ENCODE measurements at regions not wholly inside any gene's neighbourhood (a gene's known extent, or its start where the extent isn't known, plus 50 kb on each side); places are given as distances from the start of the nearest gene placed in this dataset.

DNA sequence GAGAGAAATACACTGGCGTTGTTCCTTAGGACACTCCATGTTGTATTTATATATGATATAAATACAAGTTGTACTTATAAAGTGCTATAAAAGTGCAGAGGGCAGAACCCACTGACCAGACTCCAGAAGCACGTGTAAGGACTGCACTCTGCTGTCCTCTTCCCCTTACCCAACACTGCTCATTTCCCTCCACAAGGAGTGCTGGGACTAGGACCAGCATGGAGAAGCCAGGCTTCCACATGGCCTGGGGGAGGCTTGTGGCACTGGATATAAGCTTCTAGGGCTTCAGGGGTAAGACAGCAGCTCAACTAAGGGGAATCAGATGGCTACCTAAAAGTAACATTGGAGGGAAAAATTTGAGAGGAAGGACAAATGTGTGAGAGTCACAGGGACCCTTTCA is 556.9 kb downstream of the IGSF11 start:
- no peak for DNase-seq (ENCODE audit: low spot score)
- H3K23ac ChIP-seq (ENCODE audit: low read depth, low read length, poor library complexity), result no peak overlapping the region
- no peak overlapping the region for H2AFZ ChIP-seq (ENCODE audit: low read length)
- no peak overlapping the region for H3K9ac ChIP-seq (ENCODE audit: low read depth, low read length, poor library complexity)
- no peaks in the 10 kb centered on the region for H3K79me1 ChIP-seq (ENCODE audit: low read depth, low read length)
- no peak overlapping the region for H3K4me2 ChIP-seq (ENCODE audit: insufficient read depth, low read length, poor library complexity, severe bottlenecking)
- H4K8ac ChIP-seq (ENCODE audit: low read depth, low read length), result no peak overlapping the region
- no peak overlapping the region for H3K18ac ChIP-seq (ENCODE audit: low read length)
- H3K4me3 ChIP-seq (ENCODE audit: low read length in 2 of 2), result no peak overlapping the region
- H4K91ac ChIP-seq (ENCODE audit: low read depth, low read length, poor library complexity), result no peak overlapping the region
- peaks cover 0 to 3% of the 10 kb centered on the region in 2 donors for H3K4me1 ChIP-seq (ENCODE audit: control insufficient read depth in 2 of 2, insufficient read depth in 1 of 2, low read depth in 1 of 2, low read length in 2 of 2)
- H3K27ac ChIP-seq (replicated peaks; ENCODE audit: low read length), result no peak overlapping the region
- no peak overlapping the region for H2AK5ac ChIP-seq (ENCODE audit: low read depth, low read length)
- H3K36me3 ChIP-seq (replicated peaks in 1 of 2; ENCODE audit: control insufficient read depth in 2 of 2, insufficient read depth in 2 of 2, low read length in 2 of 2), result no peaks in the 10 kb centered on the region
- H2BK12ac ChIP-seq (ENCODE audit: low read length), result no peak overlapping the region
- H2BK5ac ChIP-seq (ENCODE audit: low read length), result no peak overlapping the region
- no peak overlapping the region for H2BK120ac ChIP-seq (ENCODE audit: low read depth, low read length)
- no peaks in the 10 kb centered on the region for H3K9me3 ChIP-seq (replicated peaks in 1 of 2; ENCODE audit: control insufficient read depth in 2 of 2, insufficient read depth in 1 of 2, low read depth in 1 of 2, low read length in 2 of 2)
- no peak overlapping the region for H2BK15ac ChIP-seq (ENCODE audit: low read length)
- H3K14ac ChIP-seq (ENCODE audit: low read length), result no peak overlapping the region
- H3K4ac ChIP-seq (ENCODE audit: low read length), result no peak overlapping the region
- no peaks in the 10 kb centered on the region for H3K27me3 ChIP-seq (ENCODE audit: control insufficient read depth in 3 of 3, insufficient read depth in 3 of 3, low read depth in 1 of 3, low read length in 3 of 3)
- no CpG with 5 or more reads among the region's 2 CpGs for WGBS, 2 donors (ENCODE audit: extremely low coverage in 2 of 2, insufficient read length in 2 of 2, insufficient replicate concordance in 1 of 2)

DNA sequence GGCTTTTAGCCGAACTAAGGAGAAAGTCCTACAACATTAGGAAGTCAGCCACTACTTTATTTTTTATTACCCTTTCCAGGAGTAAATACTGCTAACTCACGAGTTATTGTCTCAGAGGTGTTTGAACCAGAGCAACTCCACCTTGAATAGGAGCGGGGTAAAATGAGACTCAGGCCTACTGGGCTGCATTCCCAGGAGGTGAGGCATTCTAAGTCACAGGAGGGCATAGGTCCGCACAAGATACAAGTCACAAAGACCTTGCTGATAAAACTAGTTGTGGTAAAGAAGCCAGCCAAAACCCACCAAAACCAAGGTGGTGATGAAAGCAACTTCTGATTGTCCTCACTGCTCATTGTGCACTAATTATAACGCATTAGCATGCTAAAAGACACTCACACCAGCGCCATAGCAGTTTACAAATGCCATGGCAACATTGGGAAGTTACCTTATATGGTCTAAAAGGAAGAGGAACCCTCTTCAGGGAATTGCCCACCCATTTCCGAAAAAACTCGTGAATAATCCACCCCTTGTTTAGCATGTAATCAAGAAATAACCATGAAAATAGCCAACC is 555.9 kb downstream of the IGSF11 start:
- Histone ChIP-seq H3K9ac (ENCODE audit: low read depth, low read length, poor library complexity) (no peak overlapping the region), H2BK12ac (ENCODE audit: low read length) (no peak overlapping the region), H3K18ac (ENCODE audit: low read length) (no peak overlapping the region), H2AFZ (ENCODE audit: low read length) (no peak overlapping the region), H3K79me1 (ENCODE audit: low read depth, low read length) (no peaks in the 10 kb centered on the region), H3K27me3 (ENCODE audit: control insufficient read depth in 3 of 3, insufficient read depth in 3 of 3, low read depth in 1 of 3, low read length in 3 of 3) (no peaks in the 10 kb centered on the region), H3K36me3 (replicated peaks in 1 of 2; ENCODE audit: control insufficient read depth in 2 of 2, insufficient read depth in 2 of 2, low read length in 2 of 2) (no peaks in the 10 kb centered on the region), H2BK15ac (ENCODE audit: low read length) (no peak overlapping the region), H4K91ac (ENCODE audit: low read depth, low read length, poor library complexity) (no peak overlapping the region), H3K23ac (ENCODE audit: low read depth, low read length, poor library complexity) (no peak overlapping the region), H3K14ac (ENCODE audit: low read length) (no peak overlapping the region), H3K4me1 (ENCODE audit: control insufficient read depth in 2 of 2, insufficient read depth in 1 of 2, low read depth in 1 of 2, low read length in 2 of 2) (peaks cover 0 to 3% of the 10 kb centered on the region in 2 donors), H2BK120ac (ENCODE audit: low read depth, low read length) (no peak overlapping the region), H2BK5ac (ENCODE audit: low read length) (no peak overlapping the region), H3K9me3 (replicated peaks in 1 of 2; ENCODE audit: control insufficient read depth in 2 of 2, insufficient read depth in 1 of 2, low read depth in 1 of 2, low read length in 2 of 2) (no peaks in the 10 kb centered on the region), H3K4me3 (ENCODE audit: low read length in 2 of 2) (no peak overlapping the region), H2AK5ac (ENCODE audit: low read depth, low read length) (no peak overlapping the region), H4K8ac (ENCODE audit: low read depth, low read length) (no peak overlapping the region), H3K4ac (ENCODE audit: low read length) (no peak overlapping the region), H3K27ac (replicated peaks; ENCODE audit: low read length) (no peak overlapping the region), H3K4me2 (ENCODE audit: insufficient read depth, low read length, poor library complexity, severe bottlenecking) (no peak overlapping the region)
- WGBS, 2 donors (ENCODE audit: extremely low coverage in 2 of 2, insufficient read length in 2 of 2, insufficient replicate concordance in 1 of 2), result no CpG with 5 or more reads among the region's 8 CpGs
- DNase-seq (ENCODE audit: low spot score), result no peak

DNA sequence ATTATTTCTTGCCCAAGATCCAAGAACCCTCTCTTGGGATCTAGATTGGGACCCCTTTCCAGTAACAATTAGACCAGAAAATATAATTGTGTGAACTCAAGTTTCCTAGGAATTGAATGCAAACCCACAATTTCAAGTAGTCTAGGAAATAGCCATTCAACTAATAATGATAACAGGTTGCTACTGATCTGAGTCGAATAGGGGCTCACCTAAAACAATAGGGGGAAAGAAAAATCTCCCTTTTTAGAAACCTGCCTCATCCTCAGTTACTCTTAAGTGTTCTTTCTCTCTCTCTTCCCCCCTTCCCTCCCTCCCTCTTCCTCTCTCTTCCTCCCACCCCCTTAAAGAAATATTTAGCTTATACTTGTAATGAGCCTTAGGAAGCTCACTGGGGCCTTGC is 555.3 kb downstream of the IGSF11 start:
- no peaks in the 10 kb centered on the region for H3K27me3 ChIP-seq (ENCODE audit: control insufficient read depth in 3 of 3, insufficient read depth in 3 of 3, low read depth in 1 of 3, low read length in 3 of 3)
- H3K4ac ChIP-seq (ENCODE audit: low read length), result no peak overlapping the region
- H3K9me3 ChIP-seq (replicated peaks in 1 of 2; ENCODE audit: control insufficient read depth in 2 of 2, insufficient read depth in 1 of 2, low read depth in 1 of 2, low read length in 2 of 2), result no peaks in the 10 kb centered on the region
- no peaks in the 10 kb centered on the region for H3K36me3 ChIP-seq (replicated peaks in 1 of 2; ENCODE audit: control insufficient read depth in 2 of 2, insufficient read depth in 2 of 2, low read length in 2 of 2)
- no peak for DNase-seq (ENCODE audit: low spot score)
- H2BK15ac ChIP-seq (ENCODE audit: low read length), result no peak overlapping the region
- peaks cover 0 to 3% of the 10 kb centered on the region in 2 donors for H3K4me1 ChIP-seq (ENCODE audit: control insufficient read depth in 2 of 2, insufficient read depth in 1 of 2, low read depth in 1 of 2, low read length in 2 of 2)
- no peak overlapping the region for H3K14ac ChIP-seq (ENCODE audit: low read length)
- H3K27ac ChIP-seq (replicated peaks; ENCODE audit: low read length), result no peak overlapping the region
- no peak overlapping the region for H4K8ac ChIP-seq (ENCODE audit: low read depth, low read length)
- no peak overlapping the region for H4K91ac ChIP-seq (ENCODE audit: low read depth, low read length, poor library complexity)
- H2BK120ac ChIP-seq (ENCODE audit: low read depth, low read length), result no peak overlapping the region
- H2AFZ ChIP-seq (ENCODE audit: low read length), result no peak overlapping the region
- no peaks in the 10 kb centered on the region for H3K79me1 ChIP-seq (ENCODE audit: low read depth, low read length)
- H3K18ac ChIP-seq (ENCODE audit: low read length), result no peak overlapping the region
- H3K9ac ChIP-seq (ENCODE audit: low read depth, low read length, poor library complexity), result no peak overlapping the region
- H3K4me2 ChIP-seq (ENCODE audit: insufficient read depth, low read length, poor library complexity, severe bottlenecking), result no peak overlapping the region
- no peak overlapping the region for H2AK5ac ChIP-seq (ENCODE audit: low read depth, low read length)
- no peak overlapping the region for H2BK5ac ChIP-seq (ENCODE audit: low read length)
- H2BK12ac ChIP-seq (ENCODE audit: low read length), result no peak overlapping the region
- H3K23ac ChIP-seq (ENCODE audit: low read depth, low read length, poor library complexity), result no peak overlapping the region
- H3K4me3 ChIP-seq (ENCODE audit: low read length in 2 of 2), result no peak overlapping the region
- WGBS, 2 donors (ENCODE audit: extremely low coverage in 2 of 2, insufficient read length in 2 of 2, insufficient replicate concordance in 1 of 2), result no CpG with 5 or more reads among the region's 1 CpG

DNA sequence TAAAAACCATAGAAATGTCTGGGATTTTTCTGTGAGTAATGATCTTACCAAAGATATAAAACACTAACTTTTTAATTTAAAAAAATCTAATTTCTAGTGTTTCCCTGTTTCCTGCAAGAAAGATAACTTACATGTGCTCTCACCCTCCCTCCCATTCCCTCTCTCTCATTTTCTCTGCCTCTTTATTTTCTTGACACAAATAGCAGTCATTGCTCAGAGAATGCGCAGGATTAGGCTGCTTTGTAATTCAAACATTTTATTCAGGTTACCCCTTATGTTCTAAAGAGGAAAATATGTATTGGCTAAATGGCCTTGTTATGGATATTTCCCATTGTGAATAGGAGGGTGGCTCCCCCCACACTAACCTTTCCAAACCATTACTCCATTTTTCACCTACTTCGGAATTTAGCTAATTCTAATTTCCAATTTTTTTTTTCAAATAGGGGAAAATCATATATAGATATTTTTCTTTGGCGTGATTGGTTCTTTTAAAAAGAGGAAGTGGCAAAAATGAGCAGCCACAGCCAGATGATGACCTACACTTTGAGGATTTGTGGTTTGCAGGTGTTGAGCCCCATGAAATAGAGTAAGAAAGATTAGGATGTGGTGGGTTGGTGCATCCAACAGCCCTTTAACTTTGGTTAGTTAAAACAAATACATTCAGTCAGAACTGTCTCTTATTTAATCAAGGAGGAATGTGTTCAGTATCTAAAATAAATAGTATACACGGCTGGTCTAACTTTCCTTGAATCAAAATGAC is 554.4 kb downstream of the IGSF11 start:
- H3K27me3 ChIP-seq (ENCODE audit: control insufficient read depth in 3 of 3, insufficient read depth in 3 of 3, low read depth in 1 of 3, low read length in 3 of 3), result no peaks in the 10 kb centered on the region
- H3K4ac ChIP-seq (ENCODE audit: low read length), result no peak overlapping the region
- no peak overlapping the region for H3K23ac ChIP-seq (ENCODE audit: low read depth, low read length, poor library complexity)
- peaks cover 0 to 3% of the 10 kb centered on the region in 2 donors for H3K4me1 ChIP-seq (ENCODE audit: control insufficient read depth in 2 of 2, insufficient read depth in 1 of 2, low read depth in 1 of 2, low read length in 2 of 2)
- H4K8ac ChIP-seq (ENCODE audit: low read depth, low read length), result no peak overlapping the region
- H2BK120ac ChIP-seq (ENCODE audit: low read depth, low read length), result no peak overlapping the region
- H4K91ac ChIP-seq (ENCODE audit: low read depth, low read length, poor library complexity), result no peak overlapping the region
- H3K9ac ChIP-seq (ENCODE audit: low read depth, low read length, poor library complexity), result no peak overlapping the region
- H3K36me3 ChIP-seq (replicated peaks in 1 of 2; ENCODE audit: control insufficient read depth in 2 of 2, insufficient read depth in 2 of 2, low read length in 2 of 2), result no peaks in the 10 kb centered on the region
- no peak overlapping the region for H2BK12ac ChIP-seq (ENCODE audit: low read length)
- no CpG with 5 or more reads among the region's 4 CpGs for WGBS, 2 donors (ENCODE audit: extremely low coverage in 2 of 2, insufficient read length in 2 of 2, insufficient replicate concordance in 1 of 2)
- no peak overlapping the region for H2AFZ ChIP-seq (ENCODE audit: low read length)
- no peak overlapping the region for H2BK15ac ChIP-seq (ENCODE audit: low read length)
- H3K14ac ChIP-seq (ENCODE audit: low read length), result no peak overlapping the region
- H3K18ac ChIP-seq (ENCODE audit: low read length), result no peak overlapping the region
- no peak overlapping the region for H3K4me2 ChIP-seq (ENCODE audit: insufficient read depth, low read length, poor library complexity, severe bottlenecking)
- H2AK5ac ChIP-seq (ENCODE audit: low read depth, low read length), result no peak overlapping the region
- no peak overlapping the region for H3K27ac ChIP-seq (replicated peaks; ENCODE audit: low read length)
- no peaks in the 10 kb centered on the region for H3K79me1 ChIP-seq (ENCODE audit: low read depth, low read length)
- no peak overlapping the region for H2BK5ac ChIP-seq (ENCODE audit: low read length)
- H3K9me3 ChIP-seq (replicated peaks in 1 of 2; ENCODE audit: control insufficient read depth in 2 of 2, insufficient read depth in 1 of 2, low read depth in 1 of 2, low read length in 2 of 2), result no peaks in the 10 kb centered on the region
- no peak overlapping the region for H3K4me3 ChIP-seq (ENCODE audit: low read length in 2 of 2)
- DNase-seq (ENCODE audit: low spot score), result no peak

All from neuronal stem cell (in vitro differentiated cells).